Left ventricle myocardium inferior (tissue), 1 donor: ENCODE measurements at regions not wholly inside any gene's neighbourhood (a gene's known extent, or its start where the extent isn't known, plus 50 kb on each side); places are given as distances from the start of the nearest gene placed in this dataset.

Source experiments
- DNase-seq: peaks from one replicate; pipeline ENCODE4 v3.0.0-alpha.2; 2020
- H3K27ac ChIP-seq: fragments of 200-600 bp; replicated peaks from 2 replicates; pipeline ENCODE4 v1.8.0; 2021
- H3K27me3 ChIP-seq: fragments of 200-600 bp; 2 replicates; pipeline ENCODE4 v1.8.0; 2021; ENCODE audit warnings: low read depth
- H3K36me3 ChIP-seq: fragments of 200-600 bp; 2 replicates; pipeline ENCODE4 v1.8.0; 2021
- H3K4me1 ChIP-seq: fragments of 200-600 bp; 2 replicates; pipeline ENCODE4 v1.8.0; 2021
- H3K4me3 ChIP-seq: fragments of 200-600 bp; 2 replicates; pipeline ENCODE4 v1.8.0; 2021; ENCODE audit warnings: mild to moderate bottlenecking, moderate library complexity
- H3K9me3 ChIP-seq: fragments of 200-600 bp; replicated peaks from 2 replicates; pipeline ENCODE4 v1.8.0; 2021
- CTCF ChIP-seq: fragments of 200-600 bp; IDR thresholded peaks from 2 replicates; pipeline ENCODE4 v1.8.0; 2021; ENCODE audit warnings: antibody characterized with exemption, mild to moderate bottlenecking, borderline replicate concordance
- intact Hi-C: fragments of 100-400 bp; cut with micrococcal nuclease; formaldehyde crosslinking; loops from one replicate; pipeline ENCODE4 v1.11.0; 2022
- donor health status: DM: no; HTN: yes; CAD: no; lungs with severe emphysema.

- intact Hi-C loops = no loop called here
- no peaks in the 10 kb centered on the region for H3K9me3 ChIP-seq
- H3K36me3 ChIP-seq = no peaks in the 10 kb centered on the region
- H3K27ac ChIP-seq = no peak overlapping the region
- no peak for TF ChIP-seq CTCF
- no peak overlapping the region for H3K4me3 ChIP-seq
- no peaks in the 10 kb centered on the region for H3K4me1 ChIP-seq
- no peak for DNase-seq
- no peaks in the 10 kb centered on the region for H3K27me3 ChIP-seq
Observed at GRCh38 chr16:6864671-6865070, 468.0 kb upstream of the RBFOX1 start.

- Histone ChIP-seq H3K36me3 (no peaks in the 10 kb centered on the region), H3K9me3 (no peaks in the 10 kb centered on the region), H3K27me3 (no peaks in the 10 kb centered on the region), H3K4me3 (no peak overlapping the region), H3K27ac (no peak overlapping the region), H3K4me1 (no peaks in the 10 kb centered on the region)
- TF ChIP-seq CTCF = no peak
- no peak for DNase-seq
- intact Hi-C loops = no loop called here
Observed at GRCh38 chr16:6864244-6864643, 468.4 kb upstream of the RBFOX1 start.

- intact Hi-C loops = no loop called here
- no peak overlapping the region for H3K27ac ChIP-seq
- no peak for DNase-seq
- no peaks in the 10 kb centered on the region for H3K4me1 ChIP-seq
- TF ChIP-seq CTCF = no peak
- H3K36me3 ChIP-seq = no peaks in the 10 kb centered on the region
- H3K9me3 ChIP-seq = no peaks in the 10 kb centered on the region
- no peaks in the 10 kb centered on the region for H3K27me3 ChIP-seq
- H3K4me3 ChIP-seq = no peak overlapping the region
Observed at GRCh38 chr16:6863135-6863534, 469.5 kb upstream of the RBFOX1 start.

GRCh38 chr16:6861815-6862477, 470.7 kb upstream of the RBFOX1 start:
- no peak overlapping the region for H3K4me3 ChIP-seq
- no peak overlapping the region for H3K27ac ChIP-seq
- H3K9me3 ChIP-seq = no peaks in the 10 kb centered on the region
- H3K36me3 ChIP-seq = no peaks in the 10 kb centered on the region
- intact Hi-C loops = no loop called here
- no peak for DNase-seq
- no peaks in the 10 kb centered on the region for H3K27me3 ChIP-seq
- no peak for TF ChIP-seq CTCF
- H3K4me1 ChIP-seq = no peaks in the 10 kb centered on the region

GRCh38 chr16:6861135-6861814, 471.4 kb upstream of the RBFOX1 start:
- H3K27me3 ChIP-seq = no peaks in the 10 kb centered on the region
- intact Hi-C loops = no loop called here
- no peak overlapping the region for H3K4me3 ChIP-seq
- no peaks in the 10 kb centered on the region for H3K9me3 ChIP-seq
- no peak for DNase-seq
- no peaks in the 10 kb centered on the region for H3K36me3 ChIP-seq
- no peak for TF ChIP-seq CTCF
- no peaks in the 10 kb centered on the region for H3K4me1 ChIP-seq
- no peak overlapping the region for H3K27ac ChIP-seq
